Gastrocnemius medialis (tissue), 4 donors: ENCODE measurements at regions not wholly inside any gene's neighbourhood (a gene's known extent, or its start where the extent isn't known, plus 50 kb on each side); places are given as distances from the start of the nearest gene placed in this dataset.

Experiments
- ATAC-seq, 2 donors: fragments of 150-250 bp; one replicate each; pipeline ENCODE4 v1.9.1; 2016
- DNase-seq, 2 donors: peaks; one replicate each; pipeline ENCODE4 v3.0.0-alpha.2; 2019
- H3K27ac ChIP-seq, 4 donors: fragments of 200-600 bp; sonication (generic); 1 replicate in 1 of 4; 2 replicates in 3 of 4; pipeline ENCODE4 v1.5.1; 2016 to 2018; ENCODE audit warnings: mild to moderate bottlenecking in 2 of 4, moderate library complexity in 1 of 4
- H3K27me3 ChIP-seq, 3 donors: fragments of 200-600 bp; sonication (generic) in 2 of 3; 1 replicate in 1 of 3; 2 replicates in 2 of 3; pipeline versions ENCODE4 v1.5.1 to v1.6.0; 2016 to 2019; ENCODE audit warnings: mild to moderate bottlenecking in 1 of 3, moderate library complexity in 1 of 3
- H3K36me3 ChIP-seq, 2 donors: fragments of 200-600 bp; sonication (generic) in 1 of 2; one replicate each; pipeline ENCODE4 v1.5.1; 2017 to 2018
- H3K4me1 ChIP-seq, 2 donors: fragments of 200-600 bp; sonication (generic) in 1 of 2; one replicate each; pipeline ENCODE4 v1.5.1; 2016 to 2017; ENCODE audit warnings: mild to moderate bottlenecking in 2 of 2
- H3K4me3 ChIP-seq, 4 donors: fragments of 200-600 bp; sonication (generic) in 3 of 4; 1 replicate in 1 of 4; 2 replicates in 3 of 4; pipeline ENCODE4 v1.5.1; 2016 to 2019; ENCODE audit warnings: mild to moderate bottlenecking in 2 of 4
- H3K9me3 ChIP-seq, 3 donors: fragments of 200-600 bp; sonication (generic) in 2 of 3; 1 replicate in 1 of 3; 2 replicates in 2 of 3; pipeline ENCODE4 v1.5.1; 2016 to 2019
- POLR2A ChIP-seq, 2 donors: fragments of 450-650 bp; IDR thresholded peaks; one replicate each; pipeline ENCODE4 v1.6.1; 2017; ENCODE audit warnings: antibody characterized with exemption in 2 of 2, mild to moderate bottlenecking in 2 of 2, moderate library complexity in 2 of 2
- in situ Hi-C, 4 donors: fragments of 200-750 bp; cut with MboI; loops; one replicate each; pipeline versions ENCODE4 v1.15.0 to v1.8.0; 2017; ENCODE audit warnings: low sequenced_read_pairs in 4 of 4
- intact Hi-C: fragments of 100-400 bp; cut with DNase I; formaldehyde crosslinking; loops from one replicate; pipeline ENCODE4 v1.15.1; 2023; ENCODE audit warnings: low total_unique reads
- TF ChIP-seq, protein P1 (sequence below), 5 experiments: fragments of 450-650 bp in 3 of 5; fragments of 200-600 bp in 2 of 5; sonication (generic) in 2 of 5; IDR thresholded peaks in 4 of 5; conservative IDR thresholded peaks in 1 of 5; 1 replicate in 4 of 5; 2 replicates in 1 of 5; pipeline ENCODE4 v1.5.1; 2016 to 2019; ENCODE audit warnings: antibody characterized with exemption in 5 of 5, mild to moderate bottlenecking in 3 of 5, moderate library complexity in 3 of 5

DNA sequence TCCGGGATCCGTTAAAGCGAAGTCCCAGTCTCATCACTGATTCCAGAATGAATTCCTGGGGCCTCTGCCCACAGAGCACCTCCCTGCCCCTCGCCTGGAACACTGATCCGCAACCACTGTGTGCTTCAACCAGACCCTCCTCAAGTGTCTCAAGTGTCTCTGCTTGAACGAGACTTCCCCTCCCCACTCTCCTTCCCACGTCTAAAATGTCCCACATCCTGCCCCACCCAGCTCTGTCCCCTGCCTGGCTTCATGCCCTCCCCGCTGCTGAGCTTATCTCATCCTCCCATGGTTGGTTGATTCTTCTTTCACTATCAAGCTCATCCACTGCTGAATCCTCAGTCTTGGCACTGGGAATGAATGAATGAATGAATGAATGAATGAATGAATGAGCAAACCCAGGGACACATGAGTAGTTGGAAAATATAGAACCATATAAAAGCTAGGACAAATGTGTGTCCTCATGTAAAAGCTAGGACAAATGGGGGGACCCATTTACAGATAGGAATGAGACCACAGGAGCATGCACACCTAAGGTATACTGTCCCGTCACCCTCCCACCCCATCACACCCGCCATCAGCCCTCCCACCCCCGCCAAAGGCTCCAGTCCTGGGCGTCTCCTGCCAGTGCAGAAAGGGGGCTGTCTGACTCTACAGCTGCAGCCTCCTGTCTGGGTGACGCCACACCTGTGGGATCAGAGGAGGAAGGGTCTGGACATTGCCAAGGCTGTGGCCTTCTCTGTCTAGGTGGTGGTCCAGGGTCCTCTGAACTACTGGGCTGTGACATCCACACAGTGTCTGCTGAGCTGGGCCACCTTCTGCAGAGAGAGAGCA lies 71.4 kb upstream of the LINC01488 start:
- in situ Hi-C loops: no loop called here
- Histone ChIP-seq H3K36me3 (no peaks in the 10 kb centered on the region), H3K27ac (no peak overlapping the region), H3K4me1 (no peaks in the 10 kb centered on the region), H3K9me3 (no peaks in the 10 kb centered on the region), H3K4me3 (no peak overlapping the region), H3K27me3 (no peaks in the 10 kb centered on the region)
- DNase-seq (no peak), ATAC-seq (no peak)
- TF ChIP-seq, protein P1, sequence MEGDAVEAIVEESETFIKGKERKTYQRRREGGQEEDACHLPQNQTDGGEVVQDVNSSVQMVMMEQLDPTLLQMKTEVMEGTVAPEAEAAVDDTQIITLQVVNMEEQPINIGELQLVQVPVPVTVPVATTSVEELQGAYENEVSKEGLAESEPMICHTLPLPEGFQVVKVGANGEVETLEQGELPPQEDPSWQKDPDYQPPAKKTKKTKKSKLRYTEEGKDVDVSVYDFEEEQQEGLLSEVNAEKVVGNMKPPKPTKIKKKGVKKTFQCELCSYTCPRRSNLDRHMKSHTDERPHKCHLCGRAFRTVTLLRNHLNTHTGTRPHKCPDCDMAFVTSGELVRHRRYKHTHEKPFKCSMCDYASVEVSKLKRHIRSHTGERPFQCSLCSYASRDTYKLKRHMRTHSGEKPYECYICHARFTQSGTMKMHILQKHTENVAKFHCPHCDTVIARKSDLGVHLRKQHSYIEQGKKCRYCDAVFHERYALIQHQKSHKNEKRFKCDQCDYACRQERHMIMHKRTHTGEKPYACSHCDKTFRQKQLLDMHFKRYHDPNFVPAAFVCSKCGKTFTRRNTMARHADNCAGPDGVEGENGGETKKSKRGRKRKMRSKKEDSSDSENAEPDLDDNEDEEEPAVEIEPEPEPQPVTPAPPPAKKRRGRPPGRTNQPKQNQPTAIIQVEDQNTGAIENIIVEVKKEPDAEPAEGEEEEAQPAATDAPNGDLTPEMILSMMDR (IDR thresholded peaks at IDR 0.05 in 4 of 5, conservative IDR thresholded peaks at IDR 0.05 in 1 of 5): no peak
- TF ChIP-seq POLR2A (IDR thresholded peaks at IDR 0.05): no peak
- intact Hi-C loops: no loop called here

DNA sequence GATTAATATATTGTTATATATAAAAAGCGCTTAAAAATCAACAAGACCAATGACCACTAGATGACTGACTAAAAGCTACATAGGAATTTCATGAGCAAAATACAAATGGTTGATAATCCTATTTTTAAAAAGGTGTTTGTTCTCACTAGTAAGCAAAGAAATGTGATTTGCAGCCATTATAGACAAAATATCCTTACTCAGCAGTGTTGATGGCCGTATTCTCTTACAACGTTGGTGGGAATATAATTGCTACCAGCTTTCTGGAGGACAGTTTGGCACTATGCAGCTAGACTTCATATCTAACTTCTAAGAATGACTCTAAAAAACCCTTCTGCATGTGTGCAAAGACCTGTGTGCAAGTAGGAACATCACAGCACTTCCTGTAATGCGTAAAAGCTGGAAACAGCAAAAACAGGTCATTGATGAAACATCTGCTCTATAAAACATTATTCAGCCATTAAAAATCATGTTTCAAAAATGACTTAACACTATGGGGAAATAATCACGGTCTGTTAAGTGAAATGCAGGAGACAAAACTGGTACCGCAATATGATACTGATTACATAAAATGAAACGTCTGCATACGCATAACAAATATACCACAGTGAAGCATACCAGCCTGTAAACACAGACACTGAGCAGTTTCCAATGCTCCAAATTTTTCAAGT lies 70.1 kb upstream of the LINC01488 start:
- H3K27ac ChIP-seq: no peak overlapping the region
- no peaks in the 10 kb centered on the region for H3K9me3 ChIP-seq
- in situ Hi-C loops: no loop called here
- no peaks in the 10 kb centered on the region for H3K27me3 ChIP-seq
- H3K4me3 ChIP-seq: no peak overlapping the region
- intact Hi-C loops: no loop called here
- no peaks in the 10 kb centered on the region for H3K36me3 ChIP-seq
- DNase-seq: no peak
- TF ChIP-seq, protein P1 (IDR thresholded peaks at IDR 0.05 in 4 of 5, conservative IDR thresholded peaks at IDR 0.05 in 1 of 5): no peak
- H3K4me1 ChIP-seq: no peaks in the 10 kb centered on the region
- ATAC-seq: no peak

DNA sequence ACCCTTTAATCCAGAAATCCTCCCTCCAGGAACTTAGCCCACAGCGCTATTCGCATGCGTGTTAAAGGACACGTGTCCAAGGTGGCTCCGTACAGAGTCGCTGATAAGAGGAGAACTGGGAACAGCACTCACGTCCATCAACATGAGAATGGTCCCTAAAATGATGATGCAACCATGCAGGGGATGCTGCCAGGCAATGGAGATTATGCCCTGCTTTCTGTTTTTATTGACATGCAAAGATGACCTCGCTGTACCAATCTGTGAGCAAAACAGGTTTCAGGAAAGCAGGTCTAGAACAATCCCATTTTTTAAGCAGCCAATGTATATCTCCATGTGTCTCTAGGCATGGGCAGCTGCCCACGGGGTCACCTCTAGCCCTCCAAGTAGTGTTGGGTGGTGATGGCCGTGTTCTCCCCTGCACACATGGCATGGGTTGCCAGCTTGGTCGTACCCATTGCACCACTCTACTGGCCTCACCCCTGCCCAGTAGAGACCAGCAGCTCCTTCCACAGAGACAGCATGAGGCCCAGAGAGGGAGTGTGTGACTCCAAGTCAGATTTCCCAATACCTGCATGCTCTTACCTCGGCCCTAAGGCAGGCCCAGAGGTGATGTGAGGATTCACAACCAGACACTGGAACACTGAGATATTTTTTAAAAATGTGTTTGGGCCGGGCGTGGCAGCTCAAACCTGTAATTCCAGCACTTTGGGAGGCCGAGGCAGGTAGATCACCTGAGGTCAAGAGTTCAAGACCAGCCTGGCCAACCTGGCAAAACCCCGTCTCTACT lies 68.3 kb upstream of the LINC01488 start:
- in situ Hi-C loops: no loop called here
- H3K9me3 ChIP-seq: no peaks in the 10 kb centered on the region
- no peak overlapping the region for H3K27ac ChIP-seq
- H3K27me3 ChIP-seq: no peaks in the 10 kb centered on the region
- H3K4me1 ChIP-seq: no peaks in the 10 kb centered on the region
- H3K36me3 ChIP-seq: no peaks in the 10 kb centered on the region
- TF ChIP-seq, protein P1 (IDR thresholded peaks at IDR 0.05 in 4 of 5, conservative IDR thresholded peaks at IDR 0.05 in 1 of 5): no peak
- TF ChIP-seq POLR2A (IDR thresholded peaks at IDR 0.05): no peak
- ATAC-seq: no peak
- DNase-seq: no peak
- intact Hi-C loops: no loop called here
- H3K4me3 ChIP-seq: no peak overlapping the region

DNA sequence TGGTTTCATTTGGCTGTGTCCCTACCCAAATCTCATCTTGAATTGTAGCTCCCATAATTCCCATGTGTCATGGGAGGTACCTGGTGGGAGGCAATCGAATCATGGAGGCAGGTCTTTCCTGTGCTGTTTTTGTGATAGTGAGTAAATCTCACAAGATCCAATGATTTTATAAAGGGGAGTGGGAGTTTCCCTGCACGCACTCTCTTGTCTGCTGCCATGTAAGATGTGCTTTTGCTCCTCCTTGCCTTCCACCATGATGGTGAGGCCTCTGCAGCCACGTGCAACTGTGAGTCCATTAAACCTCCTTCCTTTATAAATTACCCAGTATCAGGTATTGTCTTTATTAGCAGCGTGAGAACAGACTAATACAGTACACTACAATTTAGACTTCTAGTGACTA lies 67.5 kb upstream of the LINC01488 start:
- no peak for TF ChIP-seq POLR2A (IDR thresholded peaks at IDR 0.05)
- TF ChIP-seq, protein P1 (IDR thresholded peaks at IDR 0.05 in 4 of 5, conservative IDR thresholded peaks at IDR 0.05 in 1 of 5): no peak
- Histone ChIP-seq H3K4me1 (no peaks in the 10 kb centered on the region), H3K9me3 (no peaks in the 10 kb centered on the region), H3K27me3 (no peaks in the 10 kb centered on the region), H3K4me3 (no peak overlapping the region), H3K36me3 (no peaks in the 10 kb centered on the region), H3K27ac (no peak overlapping the region)
- no peak for DNase-seq
- in situ Hi-C loops: no loop called here
- intact Hi-C loops: no loop called here
- ATAC-seq: no peak
